ENCODE measurements at regions not wholly inside any gene's neighbourhood (a gene's known extent, or its start where the extent isn't known, plus 50 kb on each side); places are given as distances from the start of the nearest gene placed in this dataset.

DNA sequence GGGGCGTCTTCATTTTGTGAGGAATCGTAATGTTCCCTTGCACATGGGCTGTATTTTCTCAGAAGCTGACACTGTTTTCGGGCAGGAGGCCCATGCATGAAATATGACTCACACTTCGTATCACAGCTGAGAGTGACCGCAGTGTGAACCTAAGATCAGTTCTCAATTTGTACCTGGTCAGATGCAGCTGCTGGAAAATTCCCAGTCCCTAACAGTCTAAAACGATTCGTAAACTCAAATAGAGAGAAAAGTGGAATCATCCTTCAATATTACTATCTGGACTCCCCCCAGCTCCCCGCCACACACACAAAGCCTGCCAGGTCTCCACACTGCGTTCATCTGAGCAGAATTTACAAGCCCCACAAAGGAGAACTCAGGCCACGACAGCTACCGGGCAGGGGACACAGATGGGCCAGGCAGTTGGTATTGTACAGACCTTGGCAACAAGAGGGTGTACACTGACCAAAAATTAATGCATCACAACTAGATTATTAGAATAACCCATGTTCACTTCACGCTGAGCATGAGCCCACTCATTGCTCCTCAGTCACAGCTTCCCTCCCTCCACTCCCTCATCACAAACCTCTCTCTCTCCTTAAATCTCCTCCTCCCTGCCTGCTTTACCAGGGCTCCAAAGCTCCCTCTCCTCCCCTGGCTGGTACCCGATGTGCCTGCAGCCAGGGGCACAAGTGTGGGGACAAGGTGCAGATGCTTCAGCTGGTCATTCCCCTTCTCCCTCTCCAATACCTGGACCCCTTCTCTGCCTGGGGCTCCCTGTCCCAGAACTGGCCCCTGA is 488.4 kb downstream of the PREX1 start:
- TF ChIP-seq, protein P1, sequence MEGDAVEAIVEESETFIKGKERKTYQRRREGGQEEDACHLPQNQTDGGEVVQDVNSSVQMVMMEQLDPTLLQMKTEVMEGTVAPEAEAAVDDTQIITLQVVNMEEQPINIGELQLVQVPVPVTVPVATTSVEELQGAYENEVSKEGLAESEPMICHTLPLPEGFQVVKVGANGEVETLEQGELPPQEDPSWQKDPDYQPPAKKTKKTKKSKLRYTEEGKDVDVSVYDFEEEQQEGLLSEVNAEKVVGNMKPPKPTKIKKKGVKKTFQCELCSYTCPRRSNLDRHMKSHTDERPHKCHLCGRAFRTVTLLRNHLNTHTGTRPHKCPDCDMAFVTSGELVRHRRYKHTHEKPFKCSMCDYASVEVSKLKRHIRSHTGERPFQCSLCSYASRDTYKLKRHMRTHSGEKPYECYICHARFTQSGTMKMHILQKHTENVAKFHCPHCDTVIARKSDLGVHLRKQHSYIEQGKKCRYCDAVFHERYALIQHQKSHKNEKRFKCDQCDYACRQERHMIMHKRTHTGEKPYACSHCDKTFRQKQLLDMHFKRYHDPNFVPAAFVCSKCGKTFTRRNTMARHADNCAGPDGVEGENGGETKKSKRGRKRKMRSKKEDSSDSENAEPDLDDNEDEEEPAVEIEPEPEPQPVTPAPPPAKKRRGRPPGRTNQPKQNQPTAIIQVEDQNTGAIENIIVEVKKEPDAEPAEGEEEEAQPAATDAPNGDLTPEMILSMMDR (conservative IDR thresholded peaks at IDR 0.05), result no peak
- TF ChIP-seq ZFX (IDR thresholded peaks at IDR 0.05), result no peak

Data from C4-2B (cell line).